SK-N-SH treated with all-trans-retinoic acid at 6 μM for 48 hours (cell line): ENCODE measurements at regions not wholly inside any gene's neighbourhood (a gene's known extent, or its start where the extent isn't known, plus 50 kb on each side); places are given as distances from the start of the nearest gene placed in this dataset.

Source experiments
- ATAC-seq: fragments of 200-7000 bp; cut with Tn5 transposase; 3 replicates; pipeline ENCODE4 v1.9.1; 2020; ENCODE audit warnings: mild to moderate bottlenecking, moderate library complexity
- ARNTL ChIP-seq: fragments of 450-650 bp; formaldehyde crosslinking; IDR thresholded peaks from 2 replicates; pipeline ENCODE4 v1.5.0; 2020; ENCODE audit warnings: low read depth, mild to moderate bottlenecking, moderate library complexity, borderline replicate concordance
- CSDC2 ChIP-seq: fragments of 250-450 bp; sonication (Bioruptor Pico); IDR thresholded peaks from 2 replicates; pipeline ENCODE4 v1.5.0; 2020; ENCODE audit warnings: mild to moderate bottlenecking, moderate library complexity
- GLIS3 ChIP-seq: fragments of 250-450 bp; sonication (Bioruptor Pico); IDR thresholded peaks from 2 replicates; pipeline ENCODE4 v1.5.0; 2020; ENCODE audit warnings: mild to moderate bottlenecking, moderate library complexity
- ISL1 ChIP-seq: fragments of 250-450 bp; sonication (Bioruptor Pico); IDR thresholded peaks from 2 replicates; pipeline ENCODE4 v2.1.2; 2022; ENCODE audit warnings: mild to moderate bottlenecking, moderate library complexity
- OSR1 ChIP-seq: fragments of 250-450 bp; sonication (Bioruptor Pico); IDR thresholded peaks from 2 replicates; pipeline ENCODE4 v1.8.0; 2022; ENCODE audit warnings: moderate library complexity, mild to moderate bottlenecking, inconsistent platforms
- RARB ChIP-seq: fragments of 250-450 bp; sonication (Bioruptor Pico); IDR thresholded peaks from 2 replicates; pipeline ENCODE4 v1.8.0; 2021; ENCODE audit warnings: mild to moderate bottlenecking, moderate library complexity
- SNAI2 ChIP-seq: fragments of 250-450 bp; sonication (Bioruptor Pico); IDR thresholded peaks from 2 replicates; pipeline ENCODE4 v1.5.0; 2020; ENCODE audit warnings: mild to moderate bottlenecking, moderate library complexity
- TCF4 ChIP-seq: fragments of 250-450 bp; sonication (Bioruptor Pico); IDR thresholded peaks from 2 replicates; pipeline ENCODE4 v1.8.0; 2021; ENCODE audit warnings: mild to moderate bottlenecking, moderate library complexity, borderline replicate concordance
- TOX ChIP-seq: fragments of 250-450 bp; sonication (Bioruptor Pico); IDR thresholded peaks from 2 replicates; pipeline ENCODE4 v1.8.0; 2021; ENCODE audit warnings: mild to moderate bottlenecking, moderate library complexity, borderline replicate concordance
- ZFP3 ChIP-seq: fragments of 250-450 bp; sonication (Bioruptor Pico); IDR thresholded peaks from 2 replicates; pipeline ENCODE4 v1.5.0; 2020; ENCODE audit warnings: mild to moderate bottlenecking, moderate library complexity
- ZNF565 ChIP-seq: fragments of 450-650 bp; formaldehyde crosslinking; conservative IDR thresholded peaks from 2 replicates; pipeline ENCODE4 v1.5.0; 2020; ENCODE audit warnings: low read depth, mild to moderate bottlenecking, moderate library complexity
- ZNF70 ChIP-seq: fragments of 450-650 bp; formaldehyde crosslinking; IDR thresholded peaks from 2 replicates; pipeline ENCODE4 v1.5.0; 2020; ENCODE audit warnings: mild to moderate bottlenecking, moderate library complexity
- TF ChIP-seq, protein P1 (sequence below): fragments of 250-450 bp; sonication (Bioruptor Pico); IDR thresholded peaks from 2 replicates; pipeline ENCODE4 v1.5.1; 2021; ENCODE audit warnings: mild to moderate bottlenecking, moderate library complexity
- TF ChIP-seq, protein P2 (sequence below): fragments of 250-450 bp; sonication (Bioruptor Pico); IDR thresholded peaks from 2 replicates; pipeline ENCODE4 v1.5.0; 2020; ENCODE audit warnings: mild to moderate bottlenecking, moderate library complexity
- TF ChIP-seq, protein P3 (sequence below): fragments of 250-450 bp; sonication (Bioruptor Pico); IDR thresholded peaks from 2 replicates; pipeline ENCODE4 v1.8.0; 2021; ENCODE audit warnings: low read depth, mild to moderate bottlenecking, moderate library complexity, borderline replicate concordance
- TF ChIP-seq, protein P4 (sequence below): fragments of 250-450 bp; sonication (Bioruptor Pico); IDR thresholded peaks from 2 replicates; pipeline ENCODE4 v1.5.1; 2020; ENCODE audit warnings: low read depth, mild to moderate bottlenecking, moderate library complexity
- TF ChIP-seq, protein P5 (sequence below): fragments of 250-450 bp; sonication (Bioruptor Pico); IDR thresholded peaks from 2 replicates; pipeline ENCODE4 v1.8.0; 2020; ENCODE audit warnings: mild to moderate bottlenecking, moderate library complexity, borderline replicate concordance

DNA sequence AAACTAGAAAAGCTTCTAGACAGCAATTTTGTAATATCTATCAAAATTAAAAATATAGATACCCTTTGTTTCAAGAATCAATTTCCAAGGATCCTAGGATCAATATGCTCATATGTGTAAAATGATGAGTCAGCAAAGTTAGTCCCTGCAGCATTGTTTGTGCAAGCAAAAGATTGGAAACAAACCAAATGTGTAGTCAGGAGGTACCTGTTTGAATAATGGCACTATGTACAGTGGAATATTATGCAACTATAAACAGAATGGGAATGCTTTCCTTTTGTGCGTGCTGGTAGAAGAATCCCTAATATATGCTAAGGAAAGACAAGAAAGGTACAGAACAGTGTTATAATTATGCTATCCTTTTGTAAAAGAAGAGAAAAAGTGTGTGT lies 58.5 kb upstream of the PJA2 start:
- TF ChIP-seq TCF4 (CRISPR knock-in tag) (no peak), ARNTL (CRISPR knock-in tag) (no peak), GLIS3 (CRISPR knock-in tag) (no peak), ZNF565 (CRISPR knock-in tag) (no peak), TOX (CRISPR knock-in tag) (no peak), CSDC2 (CRISPR knock-in tag) (no peak)
- TF ChIP-seq, protein P1, sequence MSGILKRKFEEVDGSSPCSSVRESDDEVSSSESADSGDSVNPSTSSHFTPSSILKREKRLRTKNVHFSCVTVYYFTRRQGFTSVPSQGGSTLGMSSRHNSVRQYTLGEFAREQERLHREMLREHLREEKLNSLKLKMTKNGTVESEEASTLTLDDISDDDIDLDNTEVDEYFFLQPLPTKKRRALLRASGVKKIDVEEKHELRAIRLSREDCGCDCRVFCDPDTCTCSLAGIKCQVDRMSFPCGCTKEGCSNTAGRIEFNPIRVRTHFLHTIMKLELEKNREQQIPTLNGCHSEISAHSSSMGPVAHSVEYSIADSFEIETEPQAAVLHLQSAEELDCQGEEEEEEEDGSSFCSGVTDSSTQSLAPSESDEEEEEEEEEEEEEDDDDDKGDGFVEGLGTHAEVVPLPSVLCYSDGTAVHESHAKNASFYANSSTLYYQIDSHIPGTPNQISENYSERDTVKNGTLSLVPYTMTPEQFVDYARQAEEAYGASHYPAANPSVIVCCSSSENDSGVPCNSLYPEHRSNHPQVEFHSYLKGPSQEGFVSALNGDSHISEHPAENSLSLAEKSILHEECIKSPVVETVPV (CRISPR knock-in tag), result no peak
- no peak for ATAC-seq

DNA sequence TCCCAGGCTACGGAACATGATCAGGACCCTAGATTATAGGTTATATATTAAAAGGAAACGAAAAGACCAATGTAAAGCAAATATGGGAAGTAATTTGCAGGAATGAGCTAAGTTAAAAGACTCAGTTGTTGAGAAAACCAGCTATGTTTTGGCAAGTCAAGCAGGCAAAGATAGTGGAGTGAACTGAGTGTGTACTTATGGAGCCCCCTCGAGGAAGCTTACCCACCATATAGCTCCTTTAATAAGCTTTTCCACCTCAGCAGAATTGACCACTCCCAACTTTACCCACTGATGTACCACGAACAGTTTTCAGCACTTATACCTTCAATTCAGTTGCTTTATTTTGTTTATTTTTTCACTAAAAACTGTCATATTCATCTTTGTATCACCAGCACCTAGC lies 57.3 kb upstream of the PJA2 start:
- TF ChIP-seq CSDC2 (CRISPR knock-in tag) (no peak), TCF4 (CRISPR knock-in tag) (no peak), ZNF70 (CRISPR knock-in tag) (no peak), ZNF565 (CRISPR knock-in tag) (no peak), SNAI2 (no peak), OSR1 (no peak), RARB (CRISPR knock-in tag) (no peak), GLIS3 (CRISPR knock-in tag) (no peak), ISL1 (no peak), ZFP3 (CRISPR knock-in tag) (no peak)
- TF ChIP-seq, protein P2, sequence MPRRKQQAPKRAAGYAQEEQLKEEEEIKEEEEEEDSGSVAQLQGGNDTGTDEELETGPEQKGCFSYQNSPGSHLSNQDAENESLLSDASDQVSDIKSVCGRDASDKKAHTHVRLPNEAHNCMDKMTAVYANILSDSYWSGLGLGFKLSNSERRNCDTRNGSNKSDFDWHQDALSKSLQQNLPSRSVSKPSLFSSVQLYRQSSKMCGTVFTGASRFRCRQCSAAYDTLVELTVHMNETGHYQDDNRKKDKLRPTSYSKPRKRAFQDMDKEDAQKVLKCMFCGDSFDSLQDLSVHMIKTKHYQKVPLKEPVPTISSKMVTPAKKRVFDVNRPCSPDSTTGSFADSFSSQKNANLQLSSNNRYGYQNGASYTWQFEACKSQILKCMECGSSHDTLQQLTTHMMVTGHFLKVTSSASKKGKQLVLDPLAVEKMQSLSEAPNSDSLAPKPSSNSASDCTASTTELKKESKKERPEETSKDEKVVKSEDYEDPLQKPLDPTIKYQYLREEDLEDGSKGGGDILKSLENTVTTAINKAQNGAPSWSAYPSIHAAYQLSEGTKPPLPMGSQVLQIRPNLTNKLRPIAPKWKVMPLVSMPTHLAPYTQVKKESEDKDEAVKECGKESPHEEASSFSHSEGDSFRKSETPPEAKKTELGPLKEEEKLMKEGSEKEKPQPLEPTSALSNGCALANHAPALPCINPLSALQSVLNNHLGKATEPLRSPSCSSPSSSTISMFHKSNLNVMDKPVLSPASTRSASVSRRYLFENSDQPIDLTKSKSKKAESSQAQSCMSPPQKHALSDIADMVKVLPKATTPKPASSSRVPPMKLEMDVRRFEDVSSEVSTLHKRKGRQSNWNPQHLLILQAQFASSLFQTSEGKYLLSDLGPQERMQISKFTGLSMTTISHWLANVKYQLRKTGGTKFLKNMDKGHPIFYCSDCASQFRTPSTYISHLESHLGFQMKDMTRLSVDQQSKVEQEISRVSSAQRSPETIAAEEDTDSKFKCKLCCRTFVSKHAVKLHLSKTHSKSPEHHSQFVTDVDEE, result no peak
- TF ChIP-seq, protein P3, sequence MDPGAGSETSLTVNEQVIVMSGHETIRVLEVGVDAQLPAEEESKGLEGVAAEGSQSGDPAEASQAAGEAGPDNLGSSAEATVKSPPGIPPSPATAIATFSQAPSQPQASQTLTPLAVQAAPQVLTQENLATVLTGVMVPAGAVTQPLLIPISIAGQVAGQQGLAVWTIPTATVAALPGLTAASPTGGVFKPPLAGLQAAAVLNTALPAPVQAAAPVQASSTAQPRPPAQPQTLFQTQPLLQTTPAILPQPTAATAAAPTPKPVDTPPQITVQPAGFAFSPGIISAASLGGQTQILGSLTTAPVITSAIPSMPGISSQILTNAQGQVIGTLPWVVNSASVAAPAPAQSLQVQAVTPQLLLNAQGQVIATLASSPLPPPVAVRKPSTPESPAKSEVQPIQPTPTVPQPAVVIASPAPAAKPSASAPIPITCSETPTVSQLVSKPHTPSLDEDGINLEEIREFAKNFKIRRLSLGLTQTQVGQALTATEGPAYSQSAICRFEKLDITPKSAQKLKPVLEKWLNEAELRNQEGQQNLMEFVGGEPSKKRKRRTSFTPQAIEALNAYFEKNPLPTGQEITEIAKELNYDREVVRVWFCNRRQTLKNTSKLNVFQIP, result no peak
- TF ChIP-seq, protein P1 (CRISPR knock-in tag), result no peak
- TF ChIP-seq, protein P4, sequence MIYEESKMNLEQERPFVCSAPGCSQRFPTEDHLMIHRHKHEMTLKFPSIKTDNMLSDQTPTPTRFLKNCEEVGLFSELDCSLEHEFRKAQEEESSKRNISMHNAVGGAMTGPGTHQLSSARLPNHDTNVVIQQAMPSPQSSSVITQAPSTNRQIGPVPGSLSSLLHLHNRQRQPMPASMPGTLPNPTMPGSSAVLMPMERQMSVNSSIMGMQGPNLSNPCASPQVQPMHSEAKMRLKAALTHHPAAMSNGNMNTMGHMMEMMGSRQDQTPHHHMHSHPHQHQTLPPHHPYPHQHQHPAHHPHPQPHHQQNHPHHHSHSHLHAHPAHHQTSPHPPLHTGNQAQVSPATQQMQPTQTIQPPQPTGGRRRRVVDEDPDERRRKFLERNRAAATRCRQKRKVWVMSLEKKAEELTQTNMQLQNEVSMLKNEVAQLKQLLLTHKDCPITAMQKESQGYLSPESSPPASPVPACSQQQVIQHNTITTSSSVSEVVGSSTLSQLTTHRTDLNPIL (CRISPR knock-in tag), result no peak
- TF ChIP-seq, protein P5, sequence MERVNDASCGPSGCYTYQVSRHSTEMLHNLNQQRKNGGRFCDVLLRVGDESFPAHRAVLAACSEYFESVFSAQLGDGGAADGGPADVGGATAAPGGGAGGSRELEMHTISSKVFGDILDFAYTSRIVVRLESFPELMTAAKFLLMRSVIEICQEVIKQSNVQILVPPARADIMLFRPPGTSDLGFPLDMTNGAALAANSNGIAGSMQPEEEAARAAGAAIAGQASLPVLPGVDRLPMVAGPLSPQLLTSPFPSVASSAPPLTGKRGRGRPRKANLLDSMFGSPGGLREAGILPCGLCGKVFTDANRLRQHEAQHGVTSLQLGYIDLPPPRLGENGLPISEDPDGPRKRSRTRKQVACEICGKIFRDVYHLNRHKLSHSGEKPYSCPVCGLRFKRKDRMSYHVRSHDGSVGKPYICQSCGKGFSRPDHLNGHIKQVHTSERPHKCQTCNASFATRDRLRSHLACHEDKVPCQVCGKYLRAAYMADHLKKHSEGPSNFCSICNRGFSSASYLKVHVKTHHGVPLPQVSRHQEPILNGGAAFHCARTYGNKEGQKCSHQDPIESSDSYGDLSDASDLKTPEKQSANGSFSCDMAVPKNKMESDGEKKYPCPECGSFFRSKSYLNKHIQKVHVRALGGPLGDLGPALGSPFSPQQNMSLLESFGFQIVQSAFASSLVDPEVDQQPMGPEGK (CRISPR knock-in tag), result no peak
- no peak for ATAC-seq
